SKM-1 (cell line): ENCODE measurements at regions not wholly inside any gene's neighbourhood (a gene's known extent, or its start where the extent isn't known, plus 50 kb on each side); places are given as distances from the start of the nearest gene placed in this dataset.
"Not testable (repeated sequence)": the region's sequence is repeated elsewhere in the genome, so short reads cannot be mapped to it uniquely, and the experiment has no call there.

Experiments used
- DNase-seq: peaks from one replicate; lab custom pipeline; 2025; ENCODE audit not compliant: unreplicated experiment; lab: John Stamatoyannopoulos, UW

DNA sequence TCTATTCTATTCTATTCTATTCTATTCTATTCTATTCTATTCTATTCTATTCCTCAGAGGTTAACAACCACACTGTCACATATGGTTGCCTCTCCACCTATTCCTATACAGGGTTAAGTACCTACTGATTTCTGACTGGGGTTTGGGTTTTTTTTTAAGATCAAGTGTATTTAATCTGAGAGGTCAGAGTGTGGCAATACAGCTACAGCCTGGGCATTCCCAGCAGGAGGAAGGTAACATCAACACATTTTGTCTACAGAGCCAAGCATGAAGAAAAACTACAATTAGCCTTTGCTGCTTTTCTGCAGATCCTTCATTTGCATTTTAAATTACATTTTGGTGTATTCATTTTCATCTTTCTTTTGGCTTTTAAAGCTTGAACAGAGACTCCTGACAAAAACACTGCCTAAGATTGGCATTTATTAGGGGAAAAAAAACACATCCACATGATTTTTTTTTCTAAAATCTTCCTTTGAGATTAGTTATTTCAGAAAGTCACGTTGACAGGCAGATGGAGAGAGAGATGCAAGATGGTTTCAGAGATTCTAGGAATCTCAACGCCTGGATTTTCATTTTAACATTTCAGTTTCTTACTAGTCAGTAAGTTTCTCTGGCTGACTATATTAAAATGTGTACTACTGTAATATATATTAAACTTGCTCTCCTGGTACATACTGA, 255.9 kb upstream of the TET2 start:
- no peak for DNase-seq

DNA sequence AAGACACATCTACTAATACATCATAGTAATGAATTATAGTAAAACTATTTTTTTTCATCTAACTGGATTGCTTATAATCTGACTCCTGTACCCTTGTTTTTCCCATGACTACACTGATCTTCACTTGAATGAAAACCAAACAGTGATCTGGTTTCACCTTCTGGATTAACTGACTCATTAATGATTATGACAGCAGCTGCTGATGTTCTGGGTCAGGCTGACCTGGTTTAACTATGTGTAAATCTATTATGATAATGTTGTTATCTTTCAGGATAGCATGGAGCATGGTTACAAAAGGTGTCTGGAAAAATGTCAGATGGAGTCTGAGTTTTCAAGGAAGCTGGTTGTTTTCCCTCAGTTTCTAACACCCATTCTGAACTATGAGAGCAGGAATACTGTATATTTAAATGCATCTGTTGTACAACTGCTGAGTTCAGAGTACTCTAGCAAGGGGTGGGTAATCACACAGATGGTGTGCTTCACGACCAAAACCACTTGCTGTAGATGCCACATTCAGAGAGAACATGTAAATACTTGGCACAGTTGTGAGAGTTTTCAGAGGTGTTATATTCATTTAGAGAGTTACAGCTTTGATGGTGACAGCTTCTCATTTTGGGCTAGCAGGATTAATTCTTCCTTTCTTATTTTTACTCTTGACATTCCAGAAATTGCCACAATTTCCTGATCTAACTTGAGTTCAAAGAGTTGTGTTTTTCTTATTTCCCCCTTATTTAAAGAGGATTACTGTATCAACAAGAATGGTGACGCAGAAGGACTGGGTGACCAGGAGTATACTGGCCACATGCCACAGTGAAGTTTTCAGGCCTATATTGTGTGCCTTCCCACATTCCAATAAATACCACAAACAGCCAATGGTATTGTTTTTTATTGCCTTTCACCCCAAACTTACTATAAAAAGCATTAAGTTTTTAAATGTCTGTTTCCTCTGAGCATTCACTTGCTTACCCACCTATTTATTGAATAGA, 249.7 kb upstream of the TET2 start:
- DNase-seq, result no peak

DNA sequence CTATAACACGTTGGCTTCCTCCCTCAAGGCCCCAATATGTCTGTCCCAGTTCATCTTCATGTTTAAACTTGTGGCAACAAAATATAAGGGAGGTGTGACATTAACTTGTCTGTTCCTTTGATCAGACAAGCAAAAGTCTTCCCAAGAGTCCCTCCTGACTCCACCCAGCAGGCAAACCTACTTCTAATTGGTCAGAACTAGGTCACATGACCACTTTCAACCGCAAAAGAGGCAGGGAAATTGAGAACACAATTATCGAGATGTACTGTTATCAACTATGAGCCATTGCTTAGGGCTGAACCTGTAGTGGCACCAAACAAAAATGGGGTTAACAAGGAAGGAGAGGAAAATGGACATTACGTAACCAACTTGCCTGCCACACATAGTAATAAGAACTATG, 246.8 kb upstream of the TET2 start:
- DNase-seq, result no peak

DNA sequence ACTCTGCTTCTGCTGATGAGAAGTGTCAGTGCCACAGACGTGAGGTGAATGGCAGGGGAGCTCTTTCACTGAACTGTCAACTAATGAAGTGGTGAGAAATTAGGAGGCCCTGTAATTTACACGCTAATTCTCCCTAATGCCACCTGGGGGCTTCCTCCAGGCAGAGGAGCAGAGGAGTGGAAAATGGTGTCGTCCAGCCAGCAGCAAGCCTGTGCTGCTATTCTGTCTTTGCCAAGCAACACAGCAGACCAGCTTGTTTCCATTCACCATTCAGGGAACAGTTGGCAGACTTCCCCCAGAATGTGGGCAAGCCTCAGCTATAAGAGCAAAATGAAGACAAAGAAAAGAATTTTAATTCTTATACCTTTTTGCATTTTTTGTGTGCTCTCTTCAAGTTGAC, 245.2 kb upstream of the TET2 start:
- DNase-seq, result no peak

DNA sequence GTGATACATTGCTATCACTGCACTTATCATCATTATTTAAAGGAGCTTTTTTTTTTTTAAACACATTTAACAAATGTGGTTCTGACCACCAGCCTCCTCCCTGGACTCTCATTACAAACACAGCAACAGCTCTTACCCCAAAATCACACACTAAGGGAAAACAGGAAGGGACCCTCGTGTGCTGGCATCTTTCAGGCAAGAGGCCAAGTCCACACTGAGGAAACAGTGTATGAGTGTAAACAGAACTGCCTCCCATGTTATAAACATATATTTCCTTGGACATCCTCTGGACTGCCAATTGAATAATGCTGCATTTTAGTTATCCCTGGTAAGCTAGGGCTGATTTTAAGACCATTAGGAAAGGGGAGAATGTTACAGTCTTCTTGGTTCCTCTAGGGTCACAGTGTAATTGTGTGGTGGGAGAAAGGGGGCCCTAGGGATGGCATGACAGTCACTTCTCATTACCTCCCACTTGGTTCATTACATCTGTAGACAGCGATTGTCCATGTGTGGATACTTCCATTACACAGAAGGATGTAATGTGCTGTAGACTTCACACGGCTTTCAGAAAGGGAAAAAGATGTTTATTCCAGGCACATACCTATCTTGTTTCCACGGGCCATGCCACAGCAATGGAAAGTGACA, 244.6 kb upstream of the TET2 start:
- no peak for DNase-seq

DNA sequence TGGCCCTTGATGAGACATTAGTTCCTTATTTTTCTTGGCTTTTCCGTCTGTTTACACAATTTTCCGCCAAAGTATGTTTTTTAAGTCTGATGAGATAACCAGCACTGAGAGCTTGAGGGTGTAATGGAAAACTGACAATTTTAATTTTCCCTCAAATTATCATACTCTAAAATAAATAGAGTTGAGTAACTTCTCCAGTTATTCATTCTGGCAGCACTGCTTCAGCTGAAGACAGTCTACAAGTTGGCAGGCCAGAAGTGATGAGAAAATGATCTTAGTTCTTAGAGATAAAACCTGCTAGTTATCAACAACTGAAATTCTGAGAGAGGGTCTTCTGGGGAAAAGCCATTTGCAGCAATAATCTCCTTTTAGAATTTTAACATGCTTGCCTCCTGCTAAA, 241.6 kb upstream of the TET2 start:
- DNase-seq, result no peak

DNA sequence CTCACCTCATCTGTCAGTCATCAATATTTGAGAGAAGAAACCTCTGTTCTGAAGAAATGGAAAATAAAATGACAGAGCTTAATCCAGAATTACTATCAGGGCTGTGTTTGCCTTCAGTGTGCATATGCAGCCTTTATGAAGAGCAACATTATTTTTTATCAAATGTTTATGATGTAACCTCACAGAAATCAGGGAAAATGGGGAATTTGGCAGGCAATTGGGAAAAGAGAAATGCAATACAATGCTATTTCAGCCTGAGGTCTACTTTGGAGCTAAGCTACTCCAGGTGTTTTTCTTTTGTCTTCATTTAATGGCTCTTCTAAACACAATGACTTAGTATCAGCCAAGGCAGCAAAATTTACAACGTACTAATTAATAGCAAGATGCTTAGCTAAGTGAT, 241.1 kb upstream of the TET2 start:
- DNase-seq, result no peak

DNA sequence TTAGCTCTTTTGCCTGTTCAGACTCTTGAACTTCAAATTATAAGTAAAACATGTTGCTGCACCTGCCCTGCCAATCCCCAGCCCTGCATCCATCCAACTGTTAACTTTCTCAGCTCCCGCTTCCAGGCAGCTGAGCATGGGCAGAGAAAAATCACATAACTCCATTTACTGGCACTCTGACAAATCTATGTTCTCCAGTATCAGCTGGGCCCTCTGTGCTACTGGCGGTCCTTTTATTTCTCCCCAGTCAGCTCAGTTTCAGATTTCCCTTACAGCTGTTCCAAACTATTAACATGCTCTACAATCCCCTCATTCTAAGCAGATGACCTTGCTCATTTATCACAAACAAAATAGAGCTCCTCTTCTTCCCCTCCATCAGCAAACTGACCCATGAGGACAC, 240.4 kb upstream of the TET2 start:
- no peak for DNase-seq

DNA sequence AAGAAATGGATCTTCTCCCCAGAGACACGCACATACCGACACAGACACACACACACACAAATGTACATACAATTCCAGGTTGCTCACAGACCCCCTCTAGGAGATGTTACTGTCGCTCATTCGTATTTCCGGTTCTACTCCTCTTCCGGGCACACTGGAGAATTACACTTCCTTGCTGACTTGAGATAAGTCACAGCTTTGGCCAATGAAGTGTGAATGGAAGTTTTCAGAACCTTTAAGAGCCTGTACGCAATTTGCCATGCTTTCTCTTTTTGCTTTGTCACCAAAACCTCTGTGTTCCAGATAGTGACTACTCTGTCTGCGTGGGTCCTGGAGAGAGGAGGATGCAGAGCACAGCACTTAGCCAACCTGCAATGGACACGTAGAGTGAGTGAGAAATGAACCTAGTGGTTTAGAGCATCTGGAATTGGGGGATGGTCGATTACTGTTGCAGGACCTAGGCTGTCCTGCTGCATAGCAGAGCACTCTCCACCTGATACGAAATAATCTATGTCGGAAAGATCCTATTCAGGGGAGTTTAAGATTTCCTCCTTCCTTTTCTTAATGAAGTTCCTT, 239.5 kb upstream of the TET2 start:
- no peak for DNase-seq

DNA sequence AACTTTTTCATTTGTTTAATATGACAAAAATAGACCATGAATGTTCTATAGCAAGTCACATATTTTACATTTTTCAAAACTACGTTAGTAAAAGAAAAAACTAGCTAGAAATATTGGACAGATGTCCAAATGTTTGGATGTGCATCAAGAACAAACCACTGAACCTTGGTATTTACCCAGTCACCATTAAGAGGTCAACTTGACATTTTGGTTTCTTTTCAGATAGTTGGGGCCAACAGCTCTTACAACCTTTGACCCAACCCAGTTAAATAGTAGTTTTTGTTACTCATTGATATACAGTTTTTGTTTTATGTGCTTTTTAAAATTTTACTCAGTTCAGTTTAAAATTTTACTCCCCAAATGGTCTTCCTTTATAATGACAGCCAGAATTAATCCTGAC, 238.7 kb upstream of the TET2 start:
- no peak for DNase-seq

DNA sequence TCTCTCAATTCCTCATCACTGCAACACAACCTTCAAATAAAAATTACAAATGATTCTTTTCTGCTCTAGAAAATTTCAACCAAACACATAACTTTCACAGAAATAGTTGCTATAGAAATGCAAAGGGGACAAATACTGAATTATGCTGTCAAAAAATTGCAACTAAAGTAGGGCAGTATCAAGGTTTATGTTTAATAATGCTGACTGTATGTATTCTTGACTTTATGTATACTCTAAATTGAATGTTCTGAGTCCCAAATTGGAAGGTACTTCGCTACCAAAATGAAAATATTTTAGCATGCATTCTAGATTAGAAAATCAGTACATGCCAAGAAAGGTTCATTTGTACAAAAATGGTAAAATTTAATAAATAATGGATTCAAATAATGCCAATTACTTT, 237.3 kb upstream of the TET2 start:
- no peak for DNase-seq

DNA sequence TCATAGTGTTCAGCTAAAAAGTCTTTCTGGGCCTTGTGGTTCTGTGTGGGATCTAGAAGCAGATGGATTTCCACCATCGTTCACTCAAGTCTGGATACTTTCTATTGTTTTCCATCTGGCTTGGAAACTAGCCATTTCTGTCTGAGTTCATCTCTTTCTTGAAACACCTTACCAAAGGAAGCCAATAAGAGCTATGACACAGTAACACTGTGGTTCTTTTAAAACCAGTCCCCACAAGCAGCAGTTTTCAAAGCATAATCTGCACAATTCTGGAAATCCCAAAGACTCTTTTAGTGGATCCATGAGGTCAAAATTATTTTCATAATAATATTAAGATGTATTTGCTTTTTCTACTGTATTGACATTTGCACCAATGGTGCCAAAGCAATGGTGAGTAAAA, 234.2 kb upstream of the TET2 start:
- no peak for DNase-seq

DNA sequence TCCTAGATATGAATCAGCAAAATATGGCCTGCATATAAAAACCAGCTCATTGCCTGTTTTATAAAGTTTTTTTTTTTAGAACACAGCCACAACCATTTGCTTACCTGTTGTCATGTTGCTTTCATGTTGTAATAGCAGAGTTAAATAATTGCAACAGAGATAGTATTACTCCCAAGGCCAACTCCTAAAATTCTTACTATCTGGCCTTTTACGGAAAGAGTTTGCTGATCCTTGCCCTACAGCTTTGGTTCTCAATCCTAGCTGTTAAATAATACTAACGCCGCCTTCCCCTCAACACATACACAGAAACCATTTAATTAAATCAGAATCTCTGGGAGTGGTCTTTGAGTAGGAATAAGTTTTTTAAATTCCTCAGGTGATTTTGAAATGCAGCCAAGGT, 231.3 kb upstream of the TET2 start:
- DNase-seq, result no peak

DNA sequence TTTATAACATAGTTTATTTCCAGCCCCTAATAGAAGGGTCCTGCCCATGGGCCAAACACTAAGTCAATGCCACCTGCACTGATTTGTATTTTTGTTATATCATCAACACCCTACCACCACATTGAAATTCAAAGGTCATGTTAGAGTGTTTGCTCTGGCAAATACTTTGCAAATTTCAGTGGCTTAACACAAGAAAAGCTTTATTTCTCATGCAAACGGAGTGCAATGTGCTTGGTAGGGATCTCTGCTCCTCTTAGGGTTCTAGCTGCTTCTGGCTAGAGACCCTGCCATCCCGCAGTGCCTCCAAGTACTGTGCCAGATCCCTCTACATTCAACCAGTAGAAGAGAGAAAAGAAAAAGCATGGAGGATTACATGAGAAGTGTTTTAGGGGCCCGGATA, 230.8 kb upstream of the TET2 start:
- DNase-seq, result no peak

DNA sequence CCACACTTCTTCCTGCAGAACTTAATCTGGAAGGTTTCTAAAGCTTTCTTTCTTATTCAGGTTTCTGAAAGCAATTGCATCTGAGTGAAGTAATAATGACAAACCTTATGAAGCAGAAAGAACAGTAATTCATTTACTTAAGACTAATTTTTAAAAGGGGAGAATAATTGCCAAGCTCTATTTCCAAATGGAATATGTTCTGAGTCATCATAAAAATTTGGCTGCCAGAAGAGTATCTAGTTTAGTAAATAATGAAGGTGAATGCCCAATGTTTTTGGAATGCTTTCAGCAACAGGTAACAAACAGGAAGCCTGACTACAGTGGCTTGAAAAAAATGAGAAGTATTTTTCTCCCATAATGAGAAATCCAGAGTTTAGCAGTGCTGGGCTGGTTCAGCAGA, 227.3 kb upstream of the TET2 start:
- no peak for DNase-seq

DNA sequence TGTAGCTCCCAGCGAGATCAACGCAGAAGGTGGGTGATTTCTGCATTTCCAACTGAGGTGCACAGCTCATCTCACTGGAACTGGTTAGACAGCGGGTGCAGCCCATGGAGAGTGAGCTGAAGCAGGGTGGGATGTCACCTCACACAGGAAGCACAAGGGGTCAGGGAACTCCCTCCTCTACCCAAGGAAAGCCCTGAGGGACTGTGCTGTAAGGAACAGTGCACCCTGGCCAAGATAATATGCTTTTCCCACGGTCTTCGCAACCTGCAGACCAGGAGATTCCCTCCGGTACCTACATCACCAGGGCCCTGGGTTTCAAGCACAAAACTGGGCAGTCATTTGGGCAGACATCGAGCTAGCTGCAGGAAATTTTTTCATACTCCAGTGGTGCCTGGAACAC, 216.4 kb upstream of the TET2 start:
- no peak for DNase-seq

DNA sequence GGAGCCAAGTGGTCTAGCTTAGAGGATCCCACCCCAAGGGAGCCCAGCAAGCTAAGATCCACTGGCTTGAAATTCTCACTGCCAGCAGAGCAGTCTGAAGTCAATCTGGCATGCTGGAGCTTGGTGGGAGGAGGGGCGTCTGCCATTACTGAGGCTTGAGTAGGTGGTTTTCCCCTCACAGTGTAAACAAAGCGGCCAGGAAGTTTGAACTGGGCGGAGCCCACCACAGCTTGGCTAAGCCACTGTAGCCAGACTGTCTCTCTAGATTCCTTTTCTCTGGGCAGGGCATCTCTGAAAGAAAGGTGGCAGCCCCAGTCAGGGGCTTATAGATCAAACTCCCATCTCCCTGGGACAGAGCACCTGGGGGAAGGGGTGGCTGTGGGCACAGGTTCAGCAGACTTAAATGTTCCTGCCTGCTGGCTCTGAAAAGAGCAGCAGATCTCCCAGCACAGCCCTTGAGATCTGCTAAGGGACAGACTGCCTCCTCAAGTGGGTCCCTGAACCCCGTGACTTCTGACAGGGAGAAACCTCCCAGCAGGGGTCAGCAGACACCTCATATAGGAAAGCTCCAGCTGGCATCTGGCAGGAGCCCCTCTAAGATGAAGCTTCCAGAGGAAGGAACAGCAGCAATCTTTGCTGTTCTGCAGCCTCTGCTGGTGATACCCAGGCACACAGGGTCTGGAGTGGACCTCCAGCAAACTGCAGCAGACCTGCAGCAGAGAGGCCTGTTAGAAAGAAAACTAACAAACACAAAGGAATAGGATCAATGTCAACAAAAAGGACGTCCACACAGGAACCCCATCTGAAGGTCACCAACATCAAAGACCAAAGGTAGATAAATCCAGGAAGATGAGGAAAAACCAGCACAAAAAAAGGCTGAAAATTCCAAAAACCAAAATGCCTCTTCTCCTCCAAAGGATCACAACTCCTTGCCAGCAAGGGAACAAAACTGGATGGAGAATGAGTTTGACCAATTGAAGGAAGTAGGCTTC, 215.6 kb upstream of the TET2 start:
- not testable (repeated sequence) for DNase-seq

DNA sequence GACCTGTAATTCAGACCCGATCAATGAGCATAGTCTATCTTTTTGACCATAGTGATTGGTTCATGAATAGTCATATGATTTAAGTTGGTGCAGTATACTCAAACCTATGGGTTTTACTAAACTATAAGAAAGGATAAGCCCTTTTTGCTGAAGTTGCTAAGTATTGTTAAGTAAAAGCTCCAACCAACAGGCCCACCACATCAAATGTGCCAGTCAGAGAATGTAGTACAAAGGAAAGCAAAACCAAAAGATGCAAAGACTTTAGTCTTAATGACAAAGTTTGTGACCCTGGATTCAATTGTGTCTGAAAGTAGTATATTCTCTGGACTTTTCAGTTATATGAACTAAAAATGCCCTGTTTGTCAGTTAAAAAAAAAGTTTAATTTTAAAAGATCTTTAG, 208.1 kb upstream of the TET2 start:
- no peak for DNase-seq

DNA sequence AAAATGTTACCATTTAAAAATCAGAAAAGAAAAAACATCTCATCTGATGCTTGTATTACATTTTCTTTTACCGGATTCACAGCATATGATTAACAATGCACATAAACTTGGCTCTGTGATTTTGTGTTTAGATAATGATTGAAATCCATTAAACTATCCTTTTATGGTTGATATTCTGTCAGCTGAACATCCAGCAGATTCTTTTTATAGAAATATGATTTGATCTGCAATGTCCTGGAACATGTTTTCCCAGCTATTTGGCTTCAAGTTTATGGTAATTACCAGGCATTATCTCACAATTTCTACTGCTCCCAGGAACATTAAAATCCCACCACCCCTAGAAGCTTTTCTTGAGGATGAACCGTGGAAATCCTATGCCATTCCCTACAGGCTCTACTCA, 205.7 kb upstream of the TET2 start:
- no peak for DNase-seq

DNA sequence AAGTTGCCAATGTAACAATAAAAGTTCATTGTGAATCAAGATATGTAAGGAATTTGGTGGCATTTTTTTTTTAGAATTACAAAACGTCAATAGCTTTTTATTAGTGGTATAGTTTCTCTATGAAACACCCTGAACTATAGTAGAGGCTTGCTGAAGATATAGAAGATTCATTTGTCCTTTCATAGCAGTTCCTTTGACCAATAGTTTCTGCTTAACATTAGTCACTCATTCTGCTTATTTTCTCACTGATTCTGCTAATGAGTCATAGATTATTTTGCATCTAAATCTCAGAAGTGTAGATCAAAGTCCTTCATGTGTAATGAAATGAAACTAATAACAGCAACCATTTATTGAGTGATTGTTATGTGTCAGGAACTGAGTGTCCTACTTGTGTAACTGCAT, 205.0 kb upstream of the TET2 start:
- DNase-seq, result no peak
